Activated CD8-positive, alpha-beta T cell treated with anti-CD3 and anti-CD28 coated beads for 36 hours (primary cell): ENCODE measurements at regions not wholly inside any gene's neighbourhood (a gene's known extent, or its start where the extent isn't known, plus 50 kb on each side); places are given as distances from the start of the nearest gene placed in this dataset.
"Not testable (repeated sequence)": the region's sequence is repeated elsewhere in the genome, so short reads cannot be mapped to it uniquely, and the experiment has no call there.

Source experiments
- ATAC-seq: fragments of 200-7000 bp; cut with Tn5 transposase; one replicate; pipeline ENCODE4 v1.10.0; 2021; ENCODE audit warnings: mild to moderate bottlenecking, moderate library complexity
- CTCF ChIA-PET: fragments of 350-600 bp; sonication (Branson Sonifier 250); formaldehyde crosslinking; loops from one replicate; lab custom pipeline; 2021; ENCODE audit warnings: antibody characterized with exemption; lab: Charles Lee
- POLR2A ChIA-PET: fragments of 350-600 bp; sonication (Branson Sonifier 250); formaldehyde crosslinking; loops from one replicate; lab custom pipeline; 2021; ENCODE audit warnings: antibody characterized with exemption; lab: Charles Lee
- DNase-seq: peaks from one replicate; pipeline ENCODE4 v3.0.0-alpha.2; 2020
- H3K27ac Mint-ChIP-seq: one replicate; pipeline ENCODE4 v1.8.0; 2021; ENCODE audit warnings: mild to moderate bottlenecking, mixed read lengths
- H3K27me3 Mint-ChIP-seq: one replicate; pipeline ENCODE4 v1.8.0; 2021; ENCODE audit warnings: mixed read lengths
- H3K36me3 Mint-ChIP-seq: one replicate; pipeline ENCODE4 v1.8.0; 2021; ENCODE audit warnings: low read depth, mixed read lengths
- H3K4me1 Mint-ChIP-seq: one replicate; pipeline ENCODE4 v1.8.0; 2021; ENCODE audit warnings: low read depth, mixed read lengths
- H3K4me3 Mint-ChIP-seq: one replicate; pipeline ENCODE4 v1.8.0; 2021; ENCODE audit warnings: mild to moderate bottlenecking, moderate library complexity, mixed read lengths
- H3K9me3 Mint-ChIP-seq: one replicate; pipeline ENCODE4 v1.8.0; 2021; ENCODE audit warnings: mixed read lengths
- intact Hi-C: fragments of 100-400 bp; cut with micrococcal nuclease; formaldehyde crosslinking; loops from one replicate; pipeline ENCODE4 v1.10.0; 2022
- TF ChIP-seq, protein P1 (sequence below): fragments of 200-600 bp; IDR thresholded peaks from one replicate; pipeline ENCODE4 v1.8.0; 2022; ENCODE audit warnings: antibody characterized with exemption, mild to moderate bottlenecking

DNA sequence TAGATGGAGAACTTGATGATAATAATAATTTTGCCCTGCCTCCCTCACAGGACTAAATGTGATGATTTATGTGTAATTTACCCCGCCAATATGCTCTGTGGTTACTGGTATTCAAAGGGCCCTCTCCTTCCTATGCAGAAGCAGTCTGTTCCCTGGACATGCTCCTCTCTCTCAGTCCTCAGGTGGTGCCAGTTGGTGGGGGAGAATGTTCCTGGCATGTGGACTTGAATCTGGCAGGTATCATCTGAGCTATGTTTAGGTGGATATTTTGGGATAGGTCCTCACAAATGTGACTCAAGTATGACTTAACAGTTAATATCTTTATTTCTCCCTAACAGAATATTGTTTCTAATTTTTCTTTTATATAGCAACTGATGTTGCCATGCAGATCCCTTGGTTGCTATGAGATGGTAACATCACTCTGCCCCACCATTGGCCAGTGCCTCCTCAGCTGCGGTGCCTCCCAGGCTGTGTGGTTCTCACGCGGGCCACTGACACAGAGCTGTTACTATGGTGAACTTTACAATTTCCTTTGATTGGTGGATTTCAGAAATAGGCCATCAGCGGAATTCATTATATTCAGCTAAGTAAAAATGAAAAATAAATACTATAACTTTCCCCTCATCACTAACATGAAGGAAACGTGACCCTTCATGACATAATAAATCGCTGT lies 106.7 kb upstream of the PELI1 start:
- Mint-ChIP-seq H3K4me3 (no peak overlapping the region), H3K36me3 (no peaks in the 10 kb centered on the region)
- intact Hi-C loops = no loop called here

DNA sequence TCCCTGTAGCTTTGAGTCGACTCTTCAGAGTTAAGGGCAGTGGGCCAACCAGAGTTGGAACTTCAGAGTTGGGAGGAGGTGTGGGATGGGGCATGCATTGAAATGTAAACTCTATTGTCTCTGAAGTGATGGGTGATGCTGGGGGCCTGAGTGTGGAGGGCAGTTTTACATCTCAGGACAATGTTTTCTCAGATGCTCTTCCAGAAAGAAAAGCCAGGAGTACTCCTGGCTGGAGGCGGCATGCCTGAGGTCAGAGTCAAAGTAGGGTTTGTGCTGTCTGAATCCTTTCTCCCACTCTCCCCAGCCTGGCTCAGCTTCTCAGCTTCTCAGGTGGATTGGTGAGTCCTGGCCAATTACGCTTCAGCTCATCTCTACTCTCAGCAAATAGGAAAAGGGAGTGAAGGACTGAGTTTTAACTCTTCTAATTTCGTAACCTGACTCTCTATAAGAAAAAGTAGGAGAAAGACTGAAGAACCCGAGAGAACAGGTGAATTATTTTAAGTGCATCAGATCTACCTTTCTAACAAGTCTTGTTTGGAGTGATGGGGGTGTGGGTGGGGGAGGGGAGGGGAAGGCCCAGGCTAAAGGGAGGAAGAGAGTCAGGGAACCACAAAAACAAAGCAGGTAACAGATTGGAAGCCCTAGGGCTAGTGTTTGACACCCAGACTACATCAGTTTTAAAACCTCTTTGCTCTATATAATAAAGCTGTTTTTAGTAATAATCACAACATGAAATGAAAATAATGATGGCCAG lies 107.5 kb upstream of the PELI1 start:
- no peak for DNase-seq
- TF ChIP-seq, protein P1, sequence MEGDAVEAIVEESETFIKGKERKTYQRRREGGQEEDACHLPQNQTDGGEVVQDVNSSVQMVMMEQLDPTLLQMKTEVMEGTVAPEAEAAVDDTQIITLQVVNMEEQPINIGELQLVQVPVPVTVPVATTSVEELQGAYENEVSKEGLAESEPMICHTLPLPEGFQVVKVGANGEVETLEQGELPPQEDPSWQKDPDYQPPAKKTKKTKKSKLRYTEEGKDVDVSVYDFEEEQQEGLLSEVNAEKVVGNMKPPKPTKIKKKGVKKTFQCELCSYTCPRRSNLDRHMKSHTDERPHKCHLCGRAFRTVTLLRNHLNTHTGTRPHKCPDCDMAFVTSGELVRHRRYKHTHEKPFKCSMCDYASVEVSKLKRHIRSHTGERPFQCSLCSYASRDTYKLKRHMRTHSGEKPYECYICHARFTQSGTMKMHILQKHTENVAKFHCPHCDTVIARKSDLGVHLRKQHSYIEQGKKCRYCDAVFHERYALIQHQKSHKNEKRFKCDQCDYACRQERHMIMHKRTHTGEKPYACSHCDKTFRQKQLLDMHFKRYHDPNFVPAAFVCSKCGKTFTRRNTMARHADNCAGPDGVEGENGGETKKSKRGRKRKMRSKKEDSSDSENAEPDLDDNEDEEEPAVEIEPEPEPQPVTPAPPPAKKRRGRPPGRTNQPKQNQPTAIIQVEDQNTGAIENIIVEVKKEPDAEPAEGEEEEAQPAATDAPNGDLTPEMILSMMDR = no peak
- Mint-ChIP-seq H3K27ac (no peak overlapping the region), H3K4me3 (no peak overlapping the region), H3K4me1 (no peaks in the 10 kb centered on the region), H3K27me3 (no peaks in the 10 kb centered on the region), H3K36me3 (no peaks in the 10 kb centered on the region), H3K9me3 (no peaks in the 10 kb centered on the region)
- ChIA-PET CTCF (interaction anchor here (1.4 kb wide), 1 partner anchor 9 kb away, joined by 4 read pairs; no protein-coding TSS in a partner anchor), POLR2A (interaction anchor here (0.7 to 0.8 kb wide), 2 partner anchors 9 to 13 kb away, joined by 3 read pairs; no protein-coding TSS in a partner anchor)
- no peak for ATAC-seq
- intact Hi-C loops = no loop called here

More for the DNA sequence above, 106.7 kb upstream of the PELI1 start:
- ChIA-PET POLR2A (interaction anchor here (0.7 to 0.8 kb wide), 2 partner anchors 14 to 333 kb away, joined by 3 to 4 read pairs; no protein-coding TSS in a partner anchor), CTCF (interaction anchor here (1.4 kb wide), 1 partner anchor 8 kb away, joined by 4 read pairs; no protein-coding TSS in a partner anchor)
- ATAC-seq (no peak), DNase-seq (no peak)
- Mint-ChIP-seq H3K27ac (no peak overlapping the region), H3K27me3 (no peaks in the 10 kb centered on the region), H3K9me3 (no peaks in the 10 kb centered on the region), H3K4me1 (no peaks in the 10 kb centered on the region)
- TF ChIP-seq, protein P1 = no peak

DNA sequence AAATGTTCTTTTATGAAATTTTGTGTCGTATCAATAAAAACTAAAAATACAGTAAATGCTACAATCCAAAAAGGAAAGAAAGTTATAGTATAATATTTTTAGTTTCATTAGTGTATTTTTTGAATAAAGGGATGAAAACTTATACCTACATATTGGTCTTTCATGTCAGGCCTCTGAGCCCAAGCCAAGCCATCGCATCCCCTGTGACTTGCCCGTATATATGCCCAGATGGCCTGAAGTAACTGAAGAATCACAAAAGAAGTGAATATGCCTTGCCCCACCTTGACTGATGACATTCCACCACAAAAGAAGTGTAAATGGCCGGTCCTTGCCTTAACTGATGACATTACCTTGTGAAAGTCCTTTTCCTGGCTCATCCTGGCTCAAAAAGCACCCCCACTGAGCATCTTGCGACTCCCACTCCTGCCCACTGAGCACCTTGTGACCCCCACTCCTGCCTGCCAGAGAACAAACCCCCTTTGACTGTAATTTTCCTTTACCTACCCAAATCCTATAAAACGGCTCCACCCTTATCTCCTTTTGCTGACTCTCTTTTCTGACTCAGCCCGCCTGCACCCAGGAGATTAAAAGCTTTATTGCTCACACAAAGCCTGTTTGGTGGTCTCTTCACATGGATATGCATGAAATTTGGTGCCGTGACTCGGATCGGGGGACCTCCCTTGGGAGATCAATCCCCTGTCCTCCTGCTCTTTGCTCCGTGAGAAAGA lies 108.2 kb upstream of the PELI1 start:
- ATAC-seq, H3K27ac Mint-ChIP-seq, H3K4me3 Mint-ChIP-seq, H3K9me3 Mint-ChIP-seq, H3K4me1 Mint-ChIP-seq, DNase-seq, H3K27me3 Mint-ChIP-seq, intact Hi-C loops, H3K36me3 Mint-ChIP-seq: not testable (repeated sequence)
- CTCF ChIA-PET = interaction anchor here (1.4 kb wide), 1 partner anchor 10 kb away, joined by 4 read pairs; no protein-coding TSS in a partner anchor
- POLR2A ChIA-PET = interaction anchor here (0.8 kb wide), 1 partner anchor 8 kb away, joined by 3 read pairs; no protein-coding TSS in a partner anchor

DNA sequence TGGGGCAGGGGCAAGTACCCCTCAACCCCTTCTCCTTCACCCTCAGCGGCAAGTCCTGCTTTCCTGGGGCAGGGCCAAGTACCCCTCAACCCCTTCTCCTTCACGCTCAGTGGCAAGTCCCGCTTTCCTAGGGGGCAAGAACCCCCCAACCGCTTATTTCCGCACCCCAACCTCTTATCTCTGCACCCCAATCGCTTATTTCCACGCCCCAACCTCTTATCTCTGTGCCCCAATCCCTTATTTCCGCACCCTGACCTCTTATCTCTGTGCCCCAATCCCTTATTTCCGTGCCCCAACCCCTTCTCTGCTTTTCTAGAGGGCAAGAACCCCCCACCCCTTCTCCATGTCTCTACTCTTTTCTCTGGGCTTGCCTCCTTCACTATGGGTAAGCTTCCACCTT lies 109.2 kb upstream of the PELI1 start:
- H3K27ac Mint-ChIP-seq, H3K4me1 Mint-ChIP-seq, intact Hi-C loops, CTCF ChIA-PET, H3K4me3 Mint-ChIP-seq, ATAC-seq, H3K9me3 Mint-ChIP-seq, H3K36me3 Mint-ChIP-seq, DNase-seq, POLR2A ChIA-PET, H3K27me3 Mint-ChIP-seq: not testable (repeated sequence)

DNA sequence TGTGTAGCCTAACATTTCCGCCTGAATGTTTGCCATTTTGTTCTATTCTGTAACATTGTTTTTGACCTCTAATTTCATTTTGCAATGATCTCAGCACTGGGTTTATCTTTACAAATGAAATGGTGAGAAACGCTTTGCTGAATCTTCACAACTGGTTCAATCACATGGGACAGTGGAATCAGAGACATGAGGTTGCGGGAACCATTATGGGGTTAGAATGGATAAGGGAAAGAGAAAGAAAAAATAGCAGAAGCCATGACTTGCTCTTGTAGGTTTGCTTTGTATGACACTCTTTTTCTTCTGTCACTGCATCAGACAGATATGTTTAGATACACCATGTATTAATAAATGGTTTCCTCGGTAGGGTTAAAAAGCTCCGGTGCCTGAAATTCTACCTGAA lies 114.3 kb upstream of the PELI1 start:
- intact Hi-C loops = no loop called here
- ChIA-PET CTCF (no interaction called here), POLR2A (no interaction called here)

More for the DNA sequence above, 114.3 kb upstream of the PELI1 start:
- Mint-ChIP-seq H3K4me1 (peaks cover 6% of the 10 kb centered on the region), H3K27ac (no peak overlapping the region), H3K27me3 (no peaks in the 10 kb centered on the region), H3K9me3 (no peaks in the 10 kb centered on the region), H3K36me3 (no peaks in the 10 kb centered on the region), H3K4me3 (no peak overlapping the region)
- TF ChIP-seq, protein P1 = no peak
- DNase-seq (no peak), ATAC-seq (no peak)
